ENCODE measurements at regions not wholly inside any gene's neighbourhood (a gene's known extent, or its start where the extent isn't known, plus 50 kb on each side); places are given as distances from the start of the nearest gene placed in this dataset.

- in situ Hi-C loops (cut with MboI; ENCODE audit: low sequenced_read_pairs in 4 of 4): no loop called here
- no peaks in the 10 kb centered on the region for H3K36me3 ChIP-seq
These were observed 82.9 kb downstream of the ELOVL4 start for GRCh38 chr6:79864421-79864820.

GRCh38 chr6:79864001-79864400, 83.4 kb downstream of the ELOVL4 start:
- ATAC-seq (no peak), DNase-seq (no peak)
- no peak for TF ChIP-seq CTCF (IDR thresholded peaks at IDR 0.05 in 4 of 5, conservative IDR thresholded peaks at IDR 0.05 in 1 of 5)
- TF ChIP-seq POLR2A (IDR thresholded peaks at IDR 0.05): no peak
- intact Hi-C loops (cut with DNase I; ENCODE audit: low total_unique reads) (no loop called here), in situ Hi-C loops (cut with MboI; ENCODE audit: low sequenced_read_pairs in 4 of 4) (no loop called here)
- Histone ChIP-seq H3K27me3 (no peaks in the 10 kb centered on the region), H3K27ac (no peak overlapping the region), H3K9me3 (no peaks in the 10 kb centered on the region), H3K36me3 (no peaks in the 10 kb centered on the region), H3K4me3 (no peak overlapping the region), H3K4me1 (peaks cover 0 to 3% of the 10 kb centered on the region in 2 donors)

More at GRCh38 chr6:79864421-79864820, 82.9 kb downstream of the ELOVL4 start:
- DNase-seq: no peak
- Histone ChIP-seq H3K27me3 (no peaks in the 10 kb centered on the region), H3K4me3 (no peak overlapping the region), H3K4me1 (peaks cover 0 to 3% of the 10 kb centered on the region in 2 donors), H3K27ac (no peak overlapping the region), H3K9me3 (no peaks in the 10 kb centered on the region)
- no peak for TF ChIP-seq POLR2A (IDR thresholded peaks at IDR 0.05)
- no peak for TF ChIP-seq CTCF (IDR thresholded peaks at IDR 0.05 in 4 of 5, conservative IDR thresholded peaks at IDR 0.05 in 1 of 5)
- intact Hi-C loops (cut with DNase I; ENCODE audit: low total_unique reads): no loop called here
- ATAC-seq: no peak

GRCh38 chr6:79863566-79863965, 83.8 kb downstream of the ELOVL4 start:
- no peak for TF ChIP-seq POLR2A (IDR thresholded peaks at IDR 0.05)
- no peak for TF ChIP-seq CTCF (IDR thresholded peaks at IDR 0.05 in 4 of 5, conservative IDR thresholded peaks at IDR 0.05 in 1 of 5)
- no peak for DNase-seq

GRCh38 chr6:79862711-79863110, 84.6 kb downstream of the ELOVL4 start:
- no peaks in the 10 kb centered on the region for H3K27me3 ChIP-seq

More at GRCh38 chr6:79863566-79863965, 83.8 kb downstream of the ELOVL4 start:
- no peaks in the 10 kb centered on the region for H3K9me3 ChIP-seq
- H3K4me1 ChIP-seq: peaks cover 0 to 3% of the 10 kb centered on the region in 2 donors
- no peak overlapping the region for H3K4me3 ChIP-seq
- no peaks in the 10 kb centered on the region for H3K27me3 ChIP-seq
- intact Hi-C loops (cut with DNase I; ENCODE audit: low total_unique reads) (no loop called here), in situ Hi-C loops (cut with MboI; ENCODE audit: low sequenced_read_pairs in 4 of 4) (no loop called here)
- H3K27ac ChIP-seq: no peak overlapping the region
- no peaks in the 10 kb centered on the region for H3K36me3 ChIP-seq
- ATAC-seq: no peak

More at GRCh38 chr6:79862711-79863110, 84.6 kb downstream of the ELOVL4 start:
- Histone ChIP-seq H3K9me3 (no peaks in the 10 kb centered on the region), H3K4me3 (no peak overlapping the region), H3K36me3 (no peaks in the 10 kb centered on the region), H3K4me1 (no peaks in the 10 kb centered on the region), H3K27ac (no peak overlapping the region)
- in situ Hi-C loops (cut with MboI; ENCODE audit: low sequenced_read_pairs in 4 of 4) (no loop called here), intact Hi-C loops (cut with DNase I; ENCODE audit: low total_unique reads) (no loop called here)
- DNase-seq (no peak), ATAC-seq (no peak)
- TF ChIP-seq POLR2A (IDR thresholded peaks at IDR 0.05): no peak
- TF ChIP-seq CTCF (IDR thresholded peaks at IDR 0.05 in 4 of 5, conservative IDR thresholded peaks at IDR 0.05 in 1 of 5): no peak

All from gastrocnemius medialis (tissue), 4 donors.